PC-9 (cell line): ENCODE measurements at regions not wholly inside any gene's neighbourhood (a gene's known extent, or its start where the extent isn't known, plus 50 kb on each side); places are given as distances from the start of the nearest gene placed in this dataset.

Source experiments
- BruUV-seq: library from RNA; stranded (reverse); fragments of 400-500 nt; replicated peaks from 2 replicates; lab custom pipeline; 2021; lab: Mats Ljungman, UMichigan
- CTCF ChIA-PET: fragments of 300-600 bp; sonication (Branson Sonifier 250); formaldehyde crosslinking; loops from one replicate; lab custom pipeline; 2022; ENCODE audit warnings: antibody characterized with exemption; lab: Charles Lee
- POLR2A ChIA-PET: fragments of 300-600 bp; sonication (Branson Sonifier 250); formaldehyde crosslinking; loops from one replicate; lab custom pipeline; 2022; ENCODE audit warnings: antibody characterized with exemption; ENCODE audit not compliant: unreplicated experiment; lab: Charles Lee
- DNase-seq, 2 experiments: peaks; one replicate each; pipeline versions ENCODE4 v3.0.0 to v3.0.0-alpha.2; 2015 to 2022; ENCODE audit warnings: mixed read lengths in 1 of 2
- H2AFZ ChIP-seq: fragments of 200-600 bp; sonication (generic); 2 replicates; pipeline ENCODE4 v1.8.1; 2017; ENCODE audit warnings: antibody characterized with exemption
- H3F3A ChIP-seq: fragments of 200-600 bp; sonication (generic); 2 replicates; pipeline ENCODE4 v1.8.1; 2017; ENCODE audit warnings: antibody characterized with exemption, mild to moderate bottlenecking, low read depth; ENCODE audit not compliant: insufficient read depth
- H3K27ac ChIP-seq: fragments of 200-600 bp; sonication (generic); 2 replicates; pipeline ENCODE4 v1.6.1; 2016; ENCODE audit warnings: mixed run types
- H3K27me3 ChIP-seq: fragments of 200-600 bp; sonication (generic); 2 replicates; pipeline ENCODE4 v1.6.1; 2016; ENCODE audit warnings: low read depth, mixed run types; ENCODE audit not compliant: insufficient read depth
- H3K36me3 ChIP-seq: fragments of 200-600 bp; sonication (generic); 2 replicates; pipeline ENCODE4 v1.6.1; 2016; ENCODE audit warnings: low read depth, mixed run types
- H3K4me1 ChIP-seq: fragments of 200-600 bp; sonication (generic); replicated peaks from 2 replicates; pipeline ENCODE4 v1.6.1; 2016; ENCODE audit warnings: mixed run types; ENCODE audit not compliant: insufficient read depth
- H3K4me2 ChIP-seq: fragments of 200-600 bp; sonication (generic); 2 replicates; pipeline ENCODE4 v1.6.1; 2017; ENCODE audit warnings: mixed run types
- H3K4me3 ChIP-seq: fragments of 200-600 bp; sonication (generic); 2 replicates; pipeline ENCODE4 v1.6.1; 2016; ENCODE audit warnings: mixed run types
- H3K79me2 ChIP-seq: fragments of 200-600 bp; sonication (generic); 2 replicates; pipeline ENCODE4 v1.6.1; 2017; ENCODE audit warnings: low read depth, mixed run types
- H3K9me2 ChIP-seq: fragments of 200-600 bp; sonication (generic); 2 replicates; pipeline ENCODE4 v1.8.1; 2017; ENCODE audit warnings: mild to moderate bottlenecking; ENCODE audit not compliant: insufficient read depth
- H3K9me3 ChIP-seq: fragments of 200-600 bp; sonication (generic); 2 replicates; pipeline ENCODE4 v1.8.1; 2016; ENCODE audit warnings: low read depth; ENCODE audit not compliant: insufficient read depth
- H4K20me1 ChIP-seq: fragments of 200-600 bp; sonication (generic); 2 replicates; pipeline ENCODE4 v1.8.1; 2017; ENCODE audit not compliant: insufficient read depth
- CTCF ChIP-seq: fragments of 200-600 bp; sonication (generic); conservative IDR thresholded peaks from 2 replicates; pipeline ENCODE4 v1.6.1; 2017; ENCODE audit warnings: mixed run types, antibody characterized with exemption, mild to moderate bottlenecking, moderate library complexity
- EZH2 ChIP-seq: fragments of 200-600 bp; sonication (generic); IDR thresholded peaks from 2 replicates; pipeline ENCODE4 v1.8.0; 2017; ENCODE audit warnings: antibody characterized with exemption, low read depth
- intact Hi-C: fragments of 100-400 bp; cut with micrococcal nuclease; formaldehyde crosslinking; loops from one replicate; pipeline ENCODE4 v1.10.0; 2022; ENCODE audit not compliant: unreplicated experiment

GRCh38 chr21:30033441-30033840 lies 93.6 kb upstream of the GRIK1 start:
- Histone ChIP-seq H3K36me3 (no peaks in the 10 kb centered on the region), H3K9me3 (no peaks in the 10 kb centered on the region), H4K20me1 (no peaks in the 10 kb centered on the region), H3K4me3 (no peak overlapping the region), H3K27ac (no peak overlapping the region), H2AFZ (no peak overlapping the region), H3K9me2 (no peaks in the 10 kb centered on the region), H3F3A (no peaks in the 10 kb centered on the region), H3K79me2 (no peaks in the 10 kb centered on the region), H3K27me3 (no peaks in the 10 kb centered on the region), H3K4me1 (no peaks in the 10 kb centered on the region), H3K4me2 (no peak overlapping the region)
- intact Hi-C loops = no loop called here
- no TSS peak for BruUV-seq
- TF ChIP-seq EZH2 (no peak), CTCF (no peak)
- DNase-seq = no peak
- ChIA-PET CTCF (no interaction called here), POLR2A (no interaction called here)

- BruUV-seq = no TSS peak
- DNase-seq = no peak
- CTCF ChIA-PET = no interaction called here
- Histone ChIP-seq H4K20me1 (no peaks in the 10 kb centered on the region; the same call in 1 of the 2 replicates), H3F3A (no peaks in the 10 kb centered on the region), H3K9me3 (no peaks in the 10 kb centered on the region), H3K4me1 (no peaks in the 10 kb centered on the region), H3K9me2 (no peaks in the 10 kb centered on the region), H3K36me3 (no peaks in the 10 kb centered on the region), H3K27ac (no peak overlapping the region), H3K79me2 (no peaks in the 10 kb centered on the region), H3K27me3 (no peaks in the 10 kb centered on the region), H2AFZ (no peak overlapping the region), H3K4me2 (no peak overlapping the region), H3K4me3 (no peak overlapping the region)
- no peak for TF ChIP-seq CTCF
- no peak for TF ChIP-seq EZH2
- POLR2A ChIA-PET = no interaction called here
- intact Hi-C loops = no loop called here
Observed at GRCh38 chr21:30030416-30030815, 90.6 kb upstream of the GRIK1 start.

- no peak for TF ChIP-seq CTCF
- TF ChIP-seq EZH2 = no peak
- Histone ChIP-seq H4K20me1 (no peaks in the 10 kb centered on the region; the same call in 1 of the 2 replicates), H3K36me3 (no peaks in the 10 kb centered on the region), H3K4me1 (no peaks in the 10 kb centered on the region), H3K79me2 (no peaks in the 10 kb centered on the region), H3K9me3 (no peaks in the 10 kb centered on the region), H3K27me3 (no peaks in the 10 kb centered on the region), H2AFZ (no peak overlapping the region), H3K27ac (no peak overlapping the region), H3K4me2 (no peak overlapping the region), H3K4me3 (no peak overlapping the region), H3F3A (no peaks in the 10 kb centered on the region), H3K9me2 (no peaks in the 10 kb centered on the region)
- ChIA-PET POLR2A (no interaction called here), CTCF (no interaction called here)
- DNase-seq = no peak
- intact Hi-C loops = no loop called here
- no TSS peak for BruUV-seq
Observed at GRCh38 chr21:30028537-30028936, 88.7 kb upstream of the GRIK1 start.
